ENCODE measurements at regions not wholly inside any gene's neighbourhood (a gene's known extent, or its start where the extent isn't known, plus 50 kb on each side); places are given as distances from the start of the nearest gene placed in this dataset.
"Not testable (repeated sequence)": the region's sequence is repeated elsewhere in the genome, so short reads cannot be mapped to it uniquely, and the experiment has no call there.

DNA sequence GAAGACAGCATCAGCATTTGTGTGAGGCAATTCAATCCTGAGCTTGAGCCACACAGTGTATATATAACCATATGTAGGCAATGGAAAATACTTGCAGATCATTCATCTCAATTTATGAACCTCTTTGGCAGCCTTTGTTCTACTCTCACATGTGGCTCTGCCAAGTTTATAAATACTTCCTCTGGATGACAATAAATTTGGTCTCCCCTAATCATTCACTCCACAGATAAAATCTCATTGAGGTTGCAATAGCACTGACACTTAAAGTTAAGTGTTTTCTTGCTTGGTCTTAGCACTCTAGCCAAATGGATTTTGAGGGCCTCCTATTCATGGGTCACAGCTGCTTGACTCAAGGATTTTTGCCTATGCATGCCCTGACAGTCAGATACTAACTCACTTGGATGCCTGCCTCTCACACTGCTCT lies 136.6 kb upstream of the VANGL1 start:
- intact Hi-C loops (cut with DNase I) = no loop called here
- no peaks in the 10 kb centered on the region for H3K36me3 ChIP-seq

DNA sequence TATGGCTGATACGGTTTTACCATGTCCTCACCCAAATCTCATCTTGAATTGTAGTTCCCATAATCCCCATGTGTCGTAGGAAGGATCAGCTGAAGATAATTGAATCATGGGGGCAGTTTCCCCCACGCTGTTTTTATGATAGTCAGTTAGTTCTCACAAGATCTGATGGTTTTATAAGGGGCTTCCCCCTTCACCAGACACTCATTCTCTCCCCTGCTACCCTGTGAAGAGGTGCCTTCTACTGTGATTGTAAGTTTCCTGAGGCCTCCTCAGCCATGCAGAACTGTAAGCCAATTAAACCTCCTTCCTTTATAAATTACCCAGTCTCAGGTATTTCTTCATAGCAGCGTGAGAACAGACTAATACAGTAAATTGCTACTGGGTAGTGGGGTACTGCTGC lies 139.6 kb upstream of the VANGL1 start:
- H3K4me3 ChIP-seq; intact Hi-C loops (cut with DNase I); H3K36me3 ChIP-seq; DNase-seq; H3K27me3 ChIP-seq; H3K9me3 ChIP-seq; H3K27ac ChIP-seq: not testable (repeated sequence)
- WGBS, 2 donors = 83 to 88% methylated on average over 4 of the region's 4 CpGs
- H3K4me1 ChIP-seq = peaks cover 0 to 11% (median 0%) of the 10 kb centered on the region in 4 donors

More for the DNA sequence above, 136.6 kb upstream of the VANGL1 start:
- H3K4me3 ChIP-seq = no peak overlapping the region
- H3K27ac ChIP-seq = no peak overlapping the region
- no peaks in the 10 kb centered on the region for H3K9me3 ChIP-seq
- TF ChIP-seq POLR2AphosphoS5 (IDR thresholded peaks at IDR 0.05) = no peak
- peaks cover 0 to 11% (median 0%) of the 10 kb centered on the region in 4 donors for H3K4me1 ChIP-seq
- no peak for DNase-seq
- H3K27me3 ChIP-seq = no peaks in the 10 kb centered on the region

DNA sequence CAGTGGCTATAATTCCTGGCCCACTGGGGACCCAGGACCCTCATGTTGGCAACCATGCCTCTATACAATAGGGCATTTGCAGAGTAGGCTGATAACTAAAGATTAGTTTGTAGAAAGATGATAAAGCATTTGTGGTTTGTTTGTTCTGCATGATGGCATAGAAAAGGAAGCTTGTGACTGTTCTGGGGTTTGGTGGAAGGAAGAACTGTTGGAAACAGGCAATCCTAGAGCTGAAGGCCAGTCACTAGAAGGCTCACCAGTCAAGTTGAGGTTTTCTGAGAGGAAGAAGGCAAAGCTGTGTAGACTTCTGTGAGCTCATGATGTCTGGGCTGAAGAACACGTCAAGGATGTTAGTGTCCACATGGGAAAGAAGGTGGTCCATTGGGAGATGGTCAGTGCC lies 140.3 kb upstream of the VANGL1 start:
- no peak for DNase-seq
- Histone ChIP-seq H3K36me3 (no peaks in the 10 kb centered on the region), H3K27ac (no peak overlapping the region), H3K27me3 (no peaks in the 10 kb centered on the region), H3K4me3 (no peak overlapping the region), H3K9me3 (no peaks in the 10 kb centered on the region), H3K4me1 (peaks cover 0 to 11% (median 0%) of the 10 kb centered on the region in 4 donors)
- intact Hi-C loops (cut with DNase I) = no loop called here
- WGBS, 2 donors = 45 to 88% methylated on average over 1 of the region's 1 CpG
- TF ChIP-seq, protein P1, sequence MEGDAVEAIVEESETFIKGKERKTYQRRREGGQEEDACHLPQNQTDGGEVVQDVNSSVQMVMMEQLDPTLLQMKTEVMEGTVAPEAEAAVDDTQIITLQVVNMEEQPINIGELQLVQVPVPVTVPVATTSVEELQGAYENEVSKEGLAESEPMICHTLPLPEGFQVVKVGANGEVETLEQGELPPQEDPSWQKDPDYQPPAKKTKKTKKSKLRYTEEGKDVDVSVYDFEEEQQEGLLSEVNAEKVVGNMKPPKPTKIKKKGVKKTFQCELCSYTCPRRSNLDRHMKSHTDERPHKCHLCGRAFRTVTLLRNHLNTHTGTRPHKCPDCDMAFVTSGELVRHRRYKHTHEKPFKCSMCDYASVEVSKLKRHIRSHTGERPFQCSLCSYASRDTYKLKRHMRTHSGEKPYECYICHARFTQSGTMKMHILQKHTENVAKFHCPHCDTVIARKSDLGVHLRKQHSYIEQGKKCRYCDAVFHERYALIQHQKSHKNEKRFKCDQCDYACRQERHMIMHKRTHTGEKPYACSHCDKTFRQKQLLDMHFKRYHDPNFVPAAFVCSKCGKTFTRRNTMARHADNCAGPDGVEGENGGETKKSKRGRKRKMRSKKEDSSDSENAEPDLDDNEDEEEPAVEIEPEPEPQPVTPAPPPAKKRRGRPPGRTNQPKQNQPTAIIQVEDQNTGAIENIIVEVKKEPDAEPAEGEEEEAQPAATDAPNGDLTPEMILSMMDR (IDR thresholded peaks at IDR 0.05) = no peak
- no peak for TF ChIP-seq EP300 (IDR thresholded peaks at IDR 0.05)
- no peak for TF ChIP-seq POLR2A (IDR thresholded peaks at IDR 0.05)
- no peak for TF ChIP-seq POLR2AphosphoS5 (IDR thresholded peaks at IDR 0.05)

DNA sequence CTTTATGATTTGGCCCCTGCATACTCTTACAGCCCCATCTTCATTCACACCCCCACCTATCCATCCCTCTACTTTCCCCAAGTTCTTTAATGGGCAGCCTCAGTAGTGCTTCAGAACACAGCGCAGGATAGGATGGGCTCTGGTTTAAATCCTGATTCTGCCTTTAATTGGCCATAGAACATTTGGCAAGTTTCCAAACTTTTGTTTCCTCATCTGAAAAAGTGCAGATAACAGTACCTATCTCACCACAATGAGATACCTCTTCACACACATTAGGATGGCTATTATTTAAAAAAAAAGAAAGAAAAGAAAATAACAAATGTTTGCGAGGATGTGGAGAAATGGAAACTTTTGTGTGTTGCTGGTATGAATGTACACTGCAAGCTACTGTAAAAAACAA lies 142.5 kb upstream of the VANGL1 start:
- TF ChIP-seq EP300 (IDR thresholded peaks at IDR 0.05) = no peak
- no peak for TF ChIP-seq POLR2A (IDR thresholded peaks at IDR 0.05)
- TF ChIP-seq POLR2AphosphoS5 (IDR thresholded peaks at IDR 0.05) = no peak
- TF ChIP-seq, protein P1 (IDR thresholded peaks at IDR 0.05) = no peak
- Histone ChIP-seq H3K4me1 (no peaks in the 10 kb centered on the region), H3K36me3 (no peaks in the 10 kb centered on the region), H3K4me3 (no peak overlapping the region), H3K9me3 (no peaks in the 10 kb centered on the region), H3K27ac (no peak overlapping the region), H3K27me3 (no peaks in the 10 kb centered on the region)
- DNase-seq = no peak
- intact Hi-C loops (cut with DNase I) = no loop called here
- 90 to 96% methylated on average over 2 of the region's 2 CpGs for WGBS, 2 donors

DNA sequence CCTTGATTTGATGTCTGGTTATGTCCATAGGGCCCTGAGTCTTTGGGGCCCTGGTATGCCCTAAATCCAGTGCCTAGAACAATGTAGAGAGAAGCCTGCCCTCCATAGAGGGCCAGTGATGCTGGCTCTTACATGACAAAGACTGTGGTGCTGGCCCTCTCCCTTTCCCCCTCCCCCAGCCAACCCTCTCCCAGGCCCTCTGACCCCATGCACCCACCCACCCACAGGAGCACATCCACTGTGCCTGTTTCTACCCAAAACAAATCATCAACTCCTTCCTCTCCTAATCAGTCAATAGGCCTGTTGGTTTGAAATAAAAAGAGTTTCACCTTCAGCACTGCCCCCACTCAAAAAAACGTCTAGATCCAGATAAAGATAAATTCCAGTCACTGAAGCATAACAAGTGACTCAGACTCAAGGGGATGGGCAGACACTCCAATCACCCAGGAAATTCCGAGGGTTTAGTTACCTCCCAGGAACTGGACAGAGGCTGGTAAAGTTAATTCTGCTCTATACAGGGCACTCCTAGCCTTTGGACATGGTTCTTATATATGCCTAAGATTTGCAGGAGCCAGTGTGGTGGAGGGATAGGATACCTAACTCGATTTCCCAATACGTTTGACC lies 144.8 kb upstream of the VANGL1 start:
- Histone ChIP-seq H3K27me3 (no peaks in the 10 kb centered on the region), H3K4me1 (no peaks in the 10 kb centered on the region), H3K4me3 (no peak overlapping the region), H3K9me3 (no peaks in the 10 kb centered on the region), H3K36me3 (no peaks in the 10 kb centered on the region), H3K27ac (no peak overlapping the region)
- TF ChIP-seq, protein P1 (IDR thresholded peaks at IDR 0.05) = no peak
- no peak for TF ChIP-seq POLR2AphosphoS5 (IDR thresholded peaks at IDR 0.05)
- no peak for TF ChIP-seq POLR2A (IDR thresholded peaks at IDR 0.05)
- TF ChIP-seq EP300 (IDR thresholded peaks at IDR 0.05) = no peak
- intact Hi-C loops (cut with DNase I) = no loop called here
- DNase-seq = no peak
- WGBS, 2 donors = 55 to 68% methylated on average over 4 of the region's 4 CpGs

DNA sequence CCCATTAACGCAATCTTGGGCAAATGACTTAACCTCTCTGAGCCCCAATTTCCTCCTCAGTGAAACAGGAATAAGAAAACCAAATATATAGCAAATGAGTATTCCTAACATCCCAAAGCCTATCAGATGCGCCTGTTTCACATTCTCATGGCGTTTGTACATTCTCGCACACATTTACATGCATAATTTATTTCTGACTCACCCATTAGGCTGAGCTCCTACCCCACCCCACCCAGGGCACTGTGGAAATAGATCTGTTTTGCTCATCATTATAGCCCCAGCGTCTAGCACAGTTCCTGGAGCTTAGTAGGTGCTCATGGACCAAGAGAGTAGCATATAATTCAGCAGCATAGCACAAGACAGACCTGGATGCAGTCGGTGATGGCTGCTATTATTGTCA lies 146.1 kb upstream of the VANGL1 start:
- H3K4me1 ChIP-seq = no peaks in the 10 kb centered on the region
- H3K36me3 ChIP-seq = no peaks in the 10 kb centered on the region
- 84 to 90% methylated on average over 6 of the region's 6 CpGs for WGBS, 2 donors
- TF ChIP-seq POLR2A (IDR thresholded peaks at IDR 0.05) (no peak), EP300 (IDR thresholded peaks at IDR 0.05) (no peak), POLR2AphosphoS5 (IDR thresholded peaks at IDR 0.05) (no peak)
- TF ChIP-seq, protein P1 (IDR thresholded peaks at IDR 0.05) = no peak
- H3K27me3 ChIP-seq = no peaks in the 10 kb centered on the region
- no peak for DNase-seq
- no peak overlapping the region for H3K27ac ChIP-seq
- intact Hi-C loops (cut with DNase I) = no loop called here
- H3K4me3 ChIP-seq = no peak overlapping the region
- H3K9me3 ChIP-seq = no peaks in the 10 kb centered on the region
